H1 (cell line): ENCODE measurements at regions not wholly inside any gene's neighbourhood (a gene's known extent, or its start where the extent isn't known, plus 50 kb on each side); places are given as distances from the start of the nearest gene placed in this dataset.

ENCODE experiments used
- CTCF ChIA-PET: fragments of 300-600 bp; sonication (Branson Sonifier 250); formaldehyde crosslinking; loops from one replicate; lab custom pipeline; 2021; ENCODE audit not compliant: partially characterized antibody; lab: Charles Lee
- POLR2A ChIA-PET: fragments of 300-600 bp; sonication (Branson Sonifier 250); formaldehyde crosslinking; loops from one replicate; lab custom pipeline; 2021; ENCODE audit warnings: inconsistent platforms; ENCODE audit not compliant: partially characterized antibody; lab: Charles Lee
- DNase-seq, 2 experiments: peaks; one replicate each; pipeline versions ENCODE4 v3.0.0 to v3.0.0-alpha.2; 2010 to 2022; ENCODE audit warnings: low spot score in 2 of 2, low read depth in 1 of 2, mixed read lengths in 1 of 2
- FAIRE-seq: peaks from 2 replicates; lab custom pipeline; 2011; peaks lifted over from hg19 to GRCh38; lab: Jason Lieb, UNC
- H2AFZ ChIP-seq: 2 replicates; pipeline ENCODE4 v1.8.1; 2012; ENCODE audit warnings: low read length, inconsistent platforms
- H2AK5ac ChIP-seq: 2 replicates; pipeline ENCODE4 v1.6.1; 2013; ENCODE audit warnings: low read depth, low read length
- H2BK120ac ChIP-seq: replicated peaks from 2 replicates; pipeline ENCODE3; 2013; ENCODE audit warnings: low read depth, low read length, inconsistent platforms
- H2BK12ac ChIP-seq: 2 replicates; pipeline ENCODE4 v1.6.1; 2013; ENCODE audit warnings: low read depth, low read length
- H2BK15ac ChIP-seq: 2 replicates; pipeline ENCODE4 v1.6.1; 2013; ENCODE audit warnings: low read length
- H2BK20ac ChIP-seq: 2 replicates; pipeline ENCODE4 v1.6.1; 2013; ENCODE audit warnings: low read length
- H2BK5ac ChIP-seq: 2 replicates; pipeline ENCODE4 v1.6.1; 2013; ENCODE audit warnings: low read depth, low read length
- H3K14ac ChIP-seq: 2 replicates; pipeline ENCODE4 v1.6.1; 2013; ENCODE audit warnings: inconsistent platforms; ENCODE audit not compliant: insufficient read length
- H3K18ac ChIP-seq: 2 replicates; pipeline ENCODE4 v1.6.1; 2013; ENCODE audit warnings: low read length; ENCODE audit errors: extremely low read depth
- H3K23ac ChIP-seq: 2 replicates; pipeline ENCODE4 v1.6.1; 2013; ENCODE audit warnings: inconsistent platforms; ENCODE audit not compliant: insufficient read length
- H3K23me2 ChIP-seq: 2 replicates; pipeline ENCODE4 v1.6.1; 2013; ENCODE audit warnings: low read depth, low read length
- H3K27ac ChIP-seq: 2 replicates; pipeline ENCODE4 v1.6.1; 2011; ENCODE audit warnings: low read depth, low read length, inconsistent platforms
- H3K27me3 ChIP-seq, 4 experiments: replicated peaks in 1 of 4; 1 replicate in 1 of 4; 2 replicates in 3 of 4; pipeline versions ENCODE4 v1.6.1 to v1.8.1; 2011 to 2013; ENCODE audit warnings: low read length in 3 of 4, mild to moderate bottlenecking in 3 of 4, inconsistent platforms in 2 of 4, mixed read lengths in 2 of 4, moderate library complexity in 1 of 4; ENCODE audit not compliant: control insufficient read depth in 3 of 4, insufficient read depth in 3 of 4; ENCODE audit errors: extremely low read depth in 1 of 4
- H3K36me3 ChIP-seq, 4 experiments: 2 replicates each; pipeline versions ENCODE4 v1.6.1 to v1.8.1; 2011 to 2013; ENCODE audit warnings: mild to moderate bottlenecking in 4 of 4, low read length in 3 of 4, moderate library complexity in 2 of 4, control low read depth in 1 of 4, inconsistent platforms in 1 of 4; ENCODE audit not compliant: insufficient read depth in 4 of 4, control insufficient read depth in 2 of 4
- H3K4ac ChIP-seq: replicated peaks from 2 replicates; pipeline ENCODE3; 2013; ENCODE audit warnings: low read length, low read depth, mixed read lengths, inconsistent platforms; ENCODE audit not compliant: insufficient read length
- H3K4me1 ChIP-seq, 4 experiments: replicated peaks in 1 of 4; 1 replicate in 1 of 4; 2 replicates in 3 of 4; pipeline versions ENCODE4 v1.6.1 to v1.8.1; 2011 to 2013; ENCODE audit warnings: low read length in 3 of 4, inconsistent platforms in 2 of 4, mixed read lengths in 1 of 4; ENCODE audit not compliant: insufficient read depth in 4 of 4, control insufficient read depth in 3 of 4
- H3K4me2 ChIP-seq, 2 experiments: 2 replicates each; pipeline versions ENCODE4 v1.6.1 to v1.8.1; 2011 to 2013; ENCODE audit warnings: low read depth in 2 of 2, low read length in 2 of 2, control low read depth in 1 of 2, inconsistent platforms in 1 of 2, mild to moderate bottlenecking in 1 of 2; ENCODE audit not compliant: insufficient read depth in 1 of 2
- H3K4me3 ChIP-seq, 4 experiments: fragments of 200-600, 300-600 bp in 1 of 4; sonication (generic), shearing (Covaris generic), sonication (Bioruptor Twin) in 1 of 4; 2 replicates each; pipeline versions ENCODE4 v1.5.1 to v1.8.1; 2011 to 2016; ENCODE audit warnings: low read length in 4 of 4, low read depth in 3 of 4, control low read depth in 2 of 4, inconsistent platforms in 2 of 4, mild to moderate bottlenecking in 2 of 4, mixed read lengths in 1 of 4, moderate library complexity in 1 of 4; ENCODE audit not compliant: insufficient read depth in 2 of 4; ENCODE audit errors: extremely low read depth in 1 of 4
- H3K56ac ChIP-seq: replicated peaks from 2 replicates; pipeline ENCODE3; 2013; ENCODE audit warnings: low read depth, mild to moderate bottlenecking, mixed read lengths, low read length, inconsistent platforms; ENCODE audit not compliant: insufficient read length
- H3K79me1 ChIP-seq: 2 replicates; pipeline ENCODE4 v1.6.1; 2013; ENCODE audit warnings: low read depth, low read length, control low read depth
- H3K79me2 ChIP-seq, 2 experiments: 2 replicates each; pipeline versions ENCODE4 v1.6.1 to v1.8.1; 2012 to 2013; ENCODE audit warnings: low read length in 2 of 2, mild to moderate bottlenecking in 2 of 2, inconsistent platforms in 1 of 2; ENCODE audit not compliant: insufficient read depth in 2 of 2, control insufficient read depth in 1 of 2
- H3K9ac ChIP-seq, 4 experiments: replicated peaks in 1 of 4; 1 replicate in 1 of 4; 2 replicates in 3 of 4; pipeline versions ENCODE4 v1.6.1 to v1.8.1; 2011 to 2013; ENCODE audit warnings: low read depth in 3 of 4, low read length in 3 of 4, control low read depth in 2 of 4, mild to moderate bottlenecking in 2 of 4, moderate library complexity in 2 of 4, inconsistent platforms in 1 of 4; ENCODE audit errors: extremely low read depth in 1 of 4
- H3K9me3 ChIP-seq, 2 experiments: 2 replicates each; pipeline versions ENCODE4 v1.6.1 to v1.8.1; 2012 to 2013; ENCODE audit warnings: mild to moderate bottlenecking in 2 of 2, moderate library complexity in 2 of 2, control low read depth in 1 of 2, inconsistent platforms in 1 of 2, low read depth in 1 of 2, low read length in 1 of 2, mixed read lengths in 1 of 2; ENCODE audit not compliant: insufficient read depth in 2 of 2
- H4K20me1 ChIP-seq, 2 experiments: replicated peaks in 1 of 2; 2 replicates each; pipeline versions ENCODE3 to v1.8.1; 2011 to 2013; ENCODE audit warnings: inconsistent platforms in 2 of 2, low read length in 2 of 2, mild to moderate bottlenecking in 1 of 2; ENCODE audit not compliant: insufficient read depth in 2 of 2, control insufficient read depth in 1 of 2
- H4K5ac ChIP-seq: 2 replicates; pipeline ENCODE4 v1.6.1; 2013; ENCODE audit warnings: low read length, low read depth, mixed read lengths, inconsistent platforms; ENCODE audit not compliant: insufficient read length
- H4K8ac ChIP-seq: 2 replicates; pipeline ENCODE4 v1.8.0; 2013; ENCODE audit warnings: mild to moderate bottlenecking, moderate library complexity, low read length, inconsistent platforms; ENCODE audit not compliant: insufficient read depth; ENCODE audit errors: extremely low read depth
- H4K91ac ChIP-seq: replicated peaks from 2 replicates; pipeline ENCODE3; 2013; ENCODE audit warnings: low read length, mixed read lengths, inconsistent platforms; ENCODE audit not compliant: insufficient read length
- BCL11A ChIP-seq, 2 experiments: IDR thresholded peaks; one replicate each; pipeline ENCODE4 v1.6.1; 2011; ENCODE audit warnings: low read depth in 2 of 2, low read length in 2 of 2, mild to moderate bottlenecking in 2 of 2
- CBX5 ChIP-seq: fragments of 300-800, 300-1000 bp; sonication (generic); IDR thresholded peaks from 2 replicates; pipeline ENCODE4 v1.7.1; 2016; ENCODE audit warnings: antibody characterized with exemption, low read length, low read depth
- GABPA ChIP-seq: IDR thresholded peaks from 2 replicates; pipeline ENCODE4 v1.6.1; 2011; ENCODE audit warnings: mild to moderate bottlenecking, low read length, moderate library complexity, borderline replicate concordance; ENCODE audit not compliant: insufficient read depth
- JUN ChIP-seq: IDR thresholded peaks from 2 replicates; pipeline ENCODE4 v1.6.1; 2011; ENCODE audit warnings: low read depth, mild to moderate bottlenecking, improper control_type of control experiment, low read length
- MAFK ChIP-seq: IDR thresholded peaks from 2 replicates; pipeline ENCODE4 v1.6.1; 2012; ENCODE audit warnings: low read depth, mild to moderate bottlenecking, improper control_type of control experiment, low read length
- SP1 ChIP-seq: IDR thresholded peaks from 2 replicates; pipeline ENCODE4 v1.6.1; 2011; ENCODE audit warnings: low read depth, low read length
- TEAD4 ChIP-seq: IDR thresholded peaks from 2 replicates; pipeline ENCODE4 v1.6.1; 2012; ENCODE audit warnings: low read depth, low read length, inconsistent platforms, mixed read lengths
- WGBS, 2 experiments: shearing (Covaris generic) in 1 of 2; methylation state at CpG; one replicate each; pipeline versions ENCODE4 v1.1.6 to v1.1.7; 2013 to 2015; ENCODE audit warnings: low lambda C conversion rate in 2 of 2, mixed read lengths in 2 of 2, inconsistent platforms in 1 of 2, low coverage in 1 of 2, missing lambda C conversion rate in 1 of 2; ENCODE audit not compliant: insufficient replicate concordance in 2 of 2, insufficient coverage in 1 of 2, insufficient read length in 1 of 2; ENCODE audit errors: extremely low coverage in 1 of 2, missing lambda C conversion rate in 1 of 2; 5-methylcytosine and 5-hydroxymethylcytosine counted together
- TF ChIP-seq, protein P1 (sequence below): IDR thresholded peaks from 2 replicates; pipeline ENCODE4 v1.6.1; 2012; ENCODE audit warnings: inconsistent platforms
- TF ChIP-seq, protein P2 (sequence below), 3 experiments: IDR thresholded peaks; 1 replicate in 2 of 3; 2 replicates in 1 of 3; pipeline versions ENCODE4 v1.5.1 to v1.6.1; 2011; ENCODE audit warnings: low read length in 3 of 3, mild to moderate bottlenecking in 3 of 3, inconsistent platforms in 2 of 3, low read depth in 1 of 3, moderate library complexity in 1 of 3; ENCODE audit not compliant: insufficient read depth in 1 of 3; ENCODE audit errors: control extremely low read depth in 1 of 3

DNA sequence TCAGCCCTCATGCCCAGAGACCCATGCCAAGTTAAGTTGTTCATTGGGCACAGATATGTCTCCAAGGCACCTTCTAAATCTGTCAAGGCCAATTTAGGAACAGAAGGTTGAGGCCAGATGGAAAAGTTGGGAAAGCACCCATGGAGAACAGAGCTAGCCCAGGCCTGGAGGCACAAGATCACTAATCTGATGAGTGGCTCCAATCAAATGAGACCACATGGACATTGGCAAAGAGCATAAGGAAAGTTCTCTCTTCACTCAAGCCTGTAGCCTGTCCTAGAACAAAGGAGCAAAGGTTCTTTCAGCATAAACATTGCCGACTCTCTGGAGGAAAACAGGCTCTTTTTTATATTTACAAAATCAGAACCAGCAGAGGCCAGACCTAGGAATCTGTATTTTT lies 154.8 kb downstream of the RNF152 start:
- H3K4me1 ChIP-seq, result no peaks in the 10 kb centered on the region
- H2BK12ac ChIP-seq, result no peak overlapping the region
- no peak overlapping the region for H2BK5ac ChIP-seq
- 95% methylated on average over 1 of the region's 1 CpG; no CpG with 5 or more reads in 1 of the 2 experiments for WGBS, 2 experiments
- H3K36me3 ChIP-seq, result no peaks in the 10 kb centered on the region
- H3K56ac ChIP-seq, result no peak overlapping the region
- H3K18ac ChIP-seq, result no peak overlapping the region
- no peak overlapping the region for H4K91ac ChIP-seq
- no peaks in the 10 kb centered on the region for H4K20me1 ChIP-seq
- TF ChIP-seq BCL11A (IDR thresholded peaks at IDR 0.05; ENCODE audit: low read depth in 2 of 2, low read length in 2 of 2) (no peak), JUN (no peak), CBX5 (no peak), GABPA (no peak), SP1 (no peak), TEAD4 (no peak), MAFK (no peak)
- TF ChIP-seq, protein P1, sequence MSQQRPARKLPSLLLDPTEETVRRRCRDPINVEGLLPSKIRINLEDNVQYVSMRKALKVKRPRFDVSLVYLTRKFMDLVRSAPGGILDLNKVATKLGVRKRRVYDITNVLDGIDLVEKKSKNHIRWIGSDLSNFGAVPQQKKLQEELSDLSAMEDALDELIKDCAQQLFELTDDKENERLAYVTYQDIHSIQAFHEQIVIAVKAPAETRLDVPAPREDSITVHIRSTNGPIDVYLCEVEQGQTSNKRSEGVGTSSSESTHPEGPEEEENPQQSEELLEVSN, result no peak
- TF ChIP-seq, protein P2, sequence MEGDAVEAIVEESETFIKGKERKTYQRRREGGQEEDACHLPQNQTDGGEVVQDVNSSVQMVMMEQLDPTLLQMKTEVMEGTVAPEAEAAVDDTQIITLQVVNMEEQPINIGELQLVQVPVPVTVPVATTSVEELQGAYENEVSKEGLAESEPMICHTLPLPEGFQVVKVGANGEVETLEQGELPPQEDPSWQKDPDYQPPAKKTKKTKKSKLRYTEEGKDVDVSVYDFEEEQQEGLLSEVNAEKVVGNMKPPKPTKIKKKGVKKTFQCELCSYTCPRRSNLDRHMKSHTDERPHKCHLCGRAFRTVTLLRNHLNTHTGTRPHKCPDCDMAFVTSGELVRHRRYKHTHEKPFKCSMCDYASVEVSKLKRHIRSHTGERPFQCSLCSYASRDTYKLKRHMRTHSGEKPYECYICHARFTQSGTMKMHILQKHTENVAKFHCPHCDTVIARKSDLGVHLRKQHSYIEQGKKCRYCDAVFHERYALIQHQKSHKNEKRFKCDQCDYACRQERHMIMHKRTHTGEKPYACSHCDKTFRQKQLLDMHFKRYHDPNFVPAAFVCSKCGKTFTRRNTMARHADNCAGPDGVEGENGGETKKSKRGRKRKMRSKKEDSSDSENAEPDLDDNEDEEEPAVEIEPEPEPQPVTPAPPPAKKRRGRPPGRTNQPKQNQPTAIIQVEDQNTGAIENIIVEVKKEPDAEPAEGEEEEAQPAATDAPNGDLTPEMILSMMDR (IDR thresholded peaks at IDR 0.05; ENCODE audit: control extremely low read depth in 1 of 3, insufficient read depth in 1 of 3, low read depth in 1 of 3, low read length in 3 of 3), result no peak
- no peaks in the 10 kb centered on the region; the same call in 1 of the 2 replicates for H3K79me1 ChIP-seq
- no peak overlapping the region for H3K4me2 ChIP-seq
- no peak overlapping the region for H3K4ac ChIP-seq
- H3K27ac ChIP-seq, result no peak overlapping the region
- CTCF ChIA-PET, result no interaction called here
- POLR2A ChIA-PET, result no interaction called here
- H3K9ac ChIP-seq, result no peak overlapping the region
- H2BK120ac ChIP-seq, result no peak overlapping the region
- no peak overlapping the region for H3K23ac ChIP-seq
- no peaks in the 10 kb centered on the region for H3K27me3 ChIP-seq
- no peak overlapping the region for H2AK5ac ChIP-seq
- no peak overlapping the region for H2BK20ac ChIP-seq
- no peak overlapping the region for H3K4me3 ChIP-seq
- no peak for DNase-seq
- no peak overlapping the region for H2AFZ ChIP-seq
- no peaks in the 10 kb centered on the region; the same call in 1 of the 2 replicates for H3K23me2 ChIP-seq
- H3K79me2 ChIP-seq, result no peaks in the 10 kb centered on the region
- no peak overlapping the region for H3K14ac ChIP-seq
- 0 out of 2 replicates have a peak overlapping the region, but pooled peaks have one; percentile 5 for H2BK15ac ChIP-seq
- no peak for FAIRE-seq
- no peaks in the 10 kb centered on the region for H3K9me3 ChIP-seq
- H4K5ac ChIP-seq, result no peak overlapping the region
- no peak overlapping the region for H4K8ac ChIP-seq
